ENCODE measurements at regions not wholly inside any gene's neighbourhood (a gene's known extent, or its start where the extent isn't known, plus 50 kb on each side); places are given as distances from the start of the nearest gene placed in this dataset.
"Not testable (repeated sequence)": the region's sequence is repeated elsewhere in the genome, so short reads cannot be mapped to it uniquely, and the experiment has no call there.

- FAIRE-seq (no peak), DNase-seq (ENCODE audit: low spot score in 2 of 2) (no peak)
Measured at GRCh38 chr3:76500746-76501275, 539.1 kb upstream of the ROBO2 start.

GRCh38 chr3:76501315-76501714, 538.6 kb upstream of the ROBO2 start:
- DNase-seq (ENCODE audit: low spot score in 2 of 2) (no peak), FAIRE-seq (no peak)

- no peak for DNase-seq (ENCODE audit: low spot score in 2 of 2)
- FAIRE-seq = no peak
Measured at GRCh38 chr3:76502076-76502475, 537.8 kb upstream of the ROBO2 start.

GRCh38 chr3:76505202-76505845, 534.6 kb upstream of the ROBO2 start:
- FAIRE-seq = no peak
- DNase-seq (ENCODE audit: low spot score in 2 of 2) = no peak

- FAIRE-seq = no peak
- DNase-seq (ENCODE audit: low spot score in 2 of 2) = no peak
Measured at GRCh38 chr3:76509179-76509830, 530.6 kb upstream of the ROBO2 start.

- no peak for FAIRE-seq
- no peak for DNase-seq (ENCODE audit: low spot score in 2 of 2)
Measured at GRCh38 chr3:76514836-76515235, 525.1 kb upstream of the ROBO2 start.

GRCh38 chr3:76523337-76523736, 516.6 kb upstream of the ROBO2 start:
- FAIRE-seq = no peak
- DNase-seq (ENCODE audit: low spot score in 2 of 2) = no peak

- DNase-seq (ENCODE audit: low spot score in 2 of 2) = no peak
- FAIRE-seq = no peak
Measured at GRCh38 chr3:76525726-76526125, 514.2 kb upstream of the ROBO2 start.

GRCh38 chr3:76527773-76528172, 512.1 kb upstream of the ROBO2 start:
- DNase-seq (ENCODE audit: low spot score in 2 of 2) (no peak), FAIRE-seq (no peak)

GRCh38 chr3:76532158-76532822, 507.6 kb upstream of the ROBO2 start:
- FAIRE-seq (no peak), DNase-seq (ENCODE audit: low spot score in 2 of 2) (no peak)

GRCh38 chr3:76533710-76534109, 506.2 kb upstream of the ROBO2 start:
- DNase-seq (ENCODE audit: low spot score in 2 of 2); FAIRE-seq: not testable (repeated sequence)

GRCh38 chr3:76537857-76538256, 502.0 kb upstream of the ROBO2 start:
- DNase-seq (ENCODE audit: low spot score in 2 of 2); FAIRE-seq: not testable (repeated sequence)

- FAIRE-seq = no peak
- DNase-seq (ENCODE audit: low spot score in 2 of 2) = no peak
Measured at GRCh38 chr3:76547674-76548073, 492.2 kb upstream of the ROBO2 start.

- no peak for DNase-seq (ENCODE audit: low spot score in 2 of 2)
- FAIRE-seq = no peak
Measured at GRCh38 chr3:76550522-76551201, 489.2 kb upstream of the ROBO2 start.

GRCh38 chr3:76551739-76552138, 488.2 kb upstream of the ROBO2 start:
- DNase-seq (ENCODE audit: low spot score in 2 of 2) = no peak
- no peak for FAIRE-seq

- FAIRE-seq (no peak), DNase-seq (ENCODE audit: low spot score in 2 of 2) (no peak)
Measured at GRCh38 chr3:76552653-76553052, 487.2 kb upstream of the ROBO2 start.

GRCh38 chr3:76554707-76555106, 485.2 kb upstream of the ROBO2 start:
- DNase-seq (ENCODE audit: low spot score in 2 of 2) (no peak), FAIRE-seq (no peak)

- DNase-seq (ENCODE audit: low spot score in 2 of 2) = no peak
Measured at GRCh38 chr3:76561494-76562236, 478.2 kb upstream of the ROBO2 start.

GRCh38 chr3:76565496-76566210, 474.2 kb upstream of the ROBO2 start:
- FAIRE-seq (no peak), DNase-seq (ENCODE audit: low spot score in 2 of 2) (no peak)

More at GRCh38 chr3:76561494-76562236, 478.2 kb upstream of the ROBO2 start:
- FAIRE-seq = no peak

GRCh38 chr3:76566211-76566534, 473.7 kb upstream of the ROBO2 start:
- FAIRE-seq (no peak), DNase-seq (ENCODE audit: low spot score in 2 of 2) (no peak)

All from frontal cortex (tissue), 3 donors.